NB4 (cell line): ENCODE measurements at regions not wholly inside any gene's neighbourhood (a gene's known extent, or its start where the extent isn't known, plus 50 kb on each side); places are given as distances from the start of the nearest gene placed in this dataset.

Experiments
- DNase-seq: peaks from one replicate; pipeline ENCODE4 v3.0.0; 2010; ENCODE audit warnings: low read depth
- H3K4me3 ChIP-seq: one replicate; pipeline ENCODE4 v1.5.1; 2011; ENCODE audit warnings: mild to moderate bottlenecking, low read depth, low read length, moderate library complexity
- MYC ChIP-seq: IDR thresholded peaks from 2 replicates; pipeline ENCODE4 v1.6.1; 2011; ENCODE audit warnings: low read depth, low read length
- POLR2A ChIP-seq: IDR thresholded peaks from 2 replicates; pipeline ENCODE4 v1.6.1; 2011; ENCODE audit warnings: mild to moderate bottlenecking; ENCODE audit not compliant: insufficient read length; ENCODE audit errors: extremely low read depth
- TF ChIP-seq, protein P1 (sequence below): IDR thresholded peaks from 2 replicates; pipeline ENCODE4 v1.6.1; 2011; ENCODE audit warnings: low read depth, low read length
- TF ChIP-seq, protein P2 (sequence below): IDR thresholded peaks from one replicate; pipeline ENCODE4 v1.5.1; 2012; ENCODE audit warnings: low read depth, low read length

- H3K4me3 ChIP-seq: no peak overlapping the region
- no peak for DNase-seq
- TF ChIP-seq, protein P1, sequence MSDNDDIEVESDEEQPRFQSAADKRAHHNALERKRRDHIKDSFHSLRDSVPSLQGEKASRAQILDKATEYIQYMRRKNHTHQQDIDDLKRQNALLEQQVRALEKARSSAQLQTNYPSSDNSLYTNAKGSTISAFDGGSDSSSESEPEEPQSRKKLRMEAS: no peak
- TF ChIP-seq, protein P2, sequence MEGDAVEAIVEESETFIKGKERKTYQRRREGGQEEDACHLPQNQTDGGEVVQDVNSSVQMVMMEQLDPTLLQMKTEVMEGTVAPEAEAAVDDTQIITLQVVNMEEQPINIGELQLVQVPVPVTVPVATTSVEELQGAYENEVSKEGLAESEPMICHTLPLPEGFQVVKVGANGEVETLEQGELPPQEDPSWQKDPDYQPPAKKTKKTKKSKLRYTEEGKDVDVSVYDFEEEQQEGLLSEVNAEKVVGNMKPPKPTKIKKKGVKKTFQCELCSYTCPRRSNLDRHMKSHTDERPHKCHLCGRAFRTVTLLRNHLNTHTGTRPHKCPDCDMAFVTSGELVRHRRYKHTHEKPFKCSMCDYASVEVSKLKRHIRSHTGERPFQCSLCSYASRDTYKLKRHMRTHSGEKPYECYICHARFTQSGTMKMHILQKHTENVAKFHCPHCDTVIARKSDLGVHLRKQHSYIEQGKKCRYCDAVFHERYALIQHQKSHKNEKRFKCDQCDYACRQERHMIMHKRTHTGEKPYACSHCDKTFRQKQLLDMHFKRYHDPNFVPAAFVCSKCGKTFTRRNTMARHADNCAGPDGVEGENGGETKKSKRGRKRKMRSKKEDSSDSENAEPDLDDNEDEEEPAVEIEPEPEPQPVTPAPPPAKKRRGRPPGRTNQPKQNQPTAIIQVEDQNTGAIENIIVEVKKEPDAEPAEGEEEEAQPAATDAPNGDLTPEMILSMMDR: no peak
- TF ChIP-seq MYC (no peak), POLR2A (no peak)
Measured at GRCh38 chr13:62131604-62132003, 716.0 kb upstream of the PCDH20 start.

DNA sequence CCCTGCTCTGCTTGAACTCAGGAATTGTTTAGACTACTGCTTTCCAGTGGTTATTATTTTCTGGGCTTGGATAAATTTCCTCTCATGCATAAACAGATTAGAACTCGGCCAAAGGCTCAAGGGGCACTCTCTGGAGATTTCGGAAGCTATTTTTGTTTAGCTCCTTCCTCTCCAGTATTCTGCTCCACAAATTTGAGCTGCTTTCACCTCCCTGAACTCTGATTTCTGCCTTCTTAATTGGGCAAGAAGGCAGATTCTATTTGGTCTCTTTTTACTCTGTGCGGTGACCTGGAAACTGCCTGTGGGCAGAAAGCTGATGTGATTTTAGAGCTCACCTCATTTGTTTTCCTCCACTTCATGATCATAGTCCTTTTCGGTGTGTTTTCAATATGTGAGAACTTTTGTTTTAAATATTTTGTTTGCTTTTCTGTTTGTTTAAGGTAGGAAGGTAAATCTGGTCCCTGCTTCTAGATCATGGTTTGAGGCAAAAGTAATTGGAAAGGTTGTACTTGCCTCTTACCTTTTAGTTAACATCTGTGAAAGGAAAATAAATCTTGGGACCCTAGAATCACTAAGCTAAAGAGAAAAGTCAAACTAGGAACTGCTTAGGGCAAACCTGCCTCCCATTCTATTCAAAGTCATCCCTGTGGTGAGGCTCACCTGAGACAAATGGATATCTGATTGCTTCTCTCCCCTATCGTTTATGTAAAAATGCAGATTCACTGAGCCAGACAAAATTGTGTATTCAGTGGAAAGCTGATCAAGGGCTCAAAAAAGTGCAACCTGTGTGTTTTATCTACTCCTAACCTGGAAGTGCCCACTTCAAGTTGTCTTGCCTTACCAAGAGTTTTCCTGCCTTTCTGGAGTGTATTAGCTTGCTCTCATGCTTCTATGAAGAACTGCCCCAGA lies 714.7 kb upstream of the PCDH20 start:
- TF ChIP-seq, protein P2: no peak

GRCh38 chr13:62129000-62129551 lies 713.4 kb upstream of the PCDH20 start:
- no peak for DNase-seq
- TF ChIP-seq, protein P2: no peak
- no peak for TF ChIP-seq MYC
- no peak for TF ChIP-seq POLR2A
- TF ChIP-seq, protein P1: no peak
- no peak overlapping the region for H3K4me3 ChIP-seq

More for the DNA sequence above, 714.7 kb upstream of the PCDH20 start:
- no peak overlapping the region for H3K4me3 ChIP-seq
- DNase-seq: no peak

- no peak overlapping the region for H3K4me3 ChIP-seq
- TF ChIP-seq, protein P1: no peak
- no peak for TF ChIP-seq MYC
- DNase-seq: no peak
Measured at GRCh38 chr13:62126400-62126799, 710.8 kb upstream of the PCDH20 start.

DNA sequence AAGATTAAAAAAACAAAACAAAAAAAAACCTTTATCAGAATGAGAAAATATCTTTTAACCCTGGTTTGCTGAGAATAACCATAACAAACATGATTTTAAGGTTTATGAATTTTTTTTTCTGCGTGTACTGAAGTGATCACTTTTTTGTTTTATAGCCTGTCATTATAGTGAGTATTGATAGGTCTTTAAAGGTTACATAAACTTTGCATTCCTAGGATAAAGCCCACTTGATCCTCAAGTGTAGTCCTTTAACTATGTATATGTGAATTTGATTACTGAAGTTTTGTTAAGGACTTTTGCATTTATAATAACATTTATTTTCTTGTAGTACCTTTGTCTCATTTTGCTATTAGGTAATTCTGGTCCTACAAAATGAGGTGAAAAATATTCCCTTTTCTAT lies 709.8 kb upstream of the PCDH20 start:
- DNase-seq: no peak
- TF ChIP-seq, protein P1: no peak
- TF ChIP-seq MYC (no peak), POLR2A (no peak)
- TF ChIP-seq, protein P2: no peak
- no peak overlapping the region for H3K4me3 ChIP-seq

- TF ChIP-seq, protein P1: no peak
- TF ChIP-seq MYC: no peak
- TF ChIP-seq, protein P2: no peak
- TF ChIP-seq POLR2A: no peak
- H3K4me3 ChIP-seq: no peak overlapping the region
- no peak for DNase-seq
Measured at GRCh38 chr13:62123409-62123808, 707.8 kb upstream of the PCDH20 start.
